Transverse colon (tissue), 4 donors: ENCODE measurements at regions not wholly inside any gene's neighbourhood (a gene's known extent, or its start where the extent isn't known, plus 50 kb on each side); places are given as distances from the start of the nearest gene placed in this dataset.

ENCODE experiments used
- CTCF ChIP-seq, 5 experiments: fragments of 200-600 bp in 3 of 5; fragments of 450-650 bp in 2 of 5; sonication (generic) in 3 of 5; IDR thresholded peaks; 1 replicate in 2 of 5; 2 replicates in 3 of 5; pipeline ENCODE4 v1.5.1; 2016 to 2017; ENCODE audit warnings: antibody characterized with exemption in 5 of 5, inconsistent platforms in 3 of 5, mild to moderate bottlenecking in 2 of 5, moderate library complexity in 1 of 5
- EP300 ChIP-seq: sonication (generic); formaldehyde crosslinking; IDR thresholded peaks from one replicate; pipeline ENCODE4 v1.6.1; 2017; ENCODE audit warnings: antibody characterized with exemption, low read depth
- POLR2A ChIP-seq: fragments of 450-650 bp; IDR thresholded peaks from one replicate; pipeline ENCODE4 v1.6.1; 2016; ENCODE audit warnings: antibody characterized with exemption, mild to moderate bottlenecking, moderate library complexity
- POLR2AphosphoS5 ChIP-seq, 3 donors: sonication (generic); formaldehyde crosslinking; IDR thresholded peaks; one replicate each; pipeline ENCODE4 v1.6.1; 2016; ENCODE audit warnings: antibody characterized with exemption in 3 of 3

- no peak for TF ChIP-seq CTCF (IDR thresholded peaks at IDR 0.05)
- TF ChIP-seq POLR2A = no peak
- TF ChIP-seq POLR2AphosphoS5 (IDR thresholded peaks at IDR 0.05) = no peak
- TF ChIP-seq EP300 = no peak
Observed at GRCh38 chr22:49575703-49576081, 252.0 kb downstream of the BRD1 start.
